SK-N-SH (cell line): ENCODE measurements at regions not wholly inside any gene's neighbourhood (a gene's known extent, or its start where the extent isn't known, plus 50 kb on each side); places are given as distances from the start of the nearest gene placed in this dataset.

Source experiments
- CTCF ChIA-PET: fragments of 300-600, 350-600 bp; formaldehyde crosslinking; extraction: SDS; loops from one replicate; lab custom pipeline; 2021; lab: Yijun Ruan, JAX
- POLR2A ChIA-PET: fragments of 350-600 bp; sonication (Branson Sonifier 250); formaldehyde crosslinking; extraction: SDS; loops from one replicate; lab custom pipeline; 2020; ENCODE audit warnings: antibody characterized with exemption, inconsistent platforms; lab: Yijun Ruan, JAX
- DNase-seq: peaks from one replicate; pipeline ENCODE4 v3.0.0; 2012
- H2AFZ ChIP-seq: fragments of 200-600 bp; sonication (generic); 2 replicates; pipeline ENCODE4 v1.8.1; 2016; ENCODE audit warnings: antibody characterized with exemption, mild to moderate bottlenecking, low read depth
- H3F3A ChIP-seq: fragments of 200-600 bp; sonication (generic); replicated peaks from 2 replicates; pipeline ENCODE3; 2016; ENCODE audit warnings: antibody characterized with exemption, mild to moderate bottlenecking; ENCODE audit not compliant: insufficient read depth
- H3K27ac ChIP-seq, 2 experiments: fragments of 200-500 bp in 1 of 2; fragments of 200-600 bp in 1 of 2; sonication (Bioruptor generic) in 1 of 2; sonication (generic), shearing (Covaris generic) in 1 of 2; 2 replicates each; pipeline versions ENCODE4 v1.5.1 to v1.6.1; 2014 to 2016; ENCODE audit warnings: low read depth in 2 of 2, inconsistent platforms in 1 of 2, low read length in 1 of 2, mild to moderate bottlenecking in 1 of 2, mixed read lengths in 1 of 2
- H3K27me3 ChIP-seq: fragments of 200-600 bp; sonication (generic), shearing (Covaris generic); 2 replicates; pipeline ENCODE4 v1.6.1; 2016; ENCODE audit warnings: mixed run types; ENCODE audit not compliant: insufficient read depth
- H3K36me3 ChIP-seq, 2 experiments: fragments of 200-500 bp in 1 of 2; fragments of 200-600 bp in 1 of 2; sonication (Bioruptor generic) in 1 of 2; sonication (generic) in 1 of 2; replicated peaks in 1 of 2; 2 replicates each; pipeline versions ENCODE3 to v1.5.1; 2014 to 2016; ENCODE audit warnings: low read length in 1 of 2, mild to moderate bottlenecking in 1 of 2; ENCODE audit not compliant: insufficient read depth in 2 of 2, control insufficient read depth in 1 of 2
- H3K4me1 ChIP-seq, 2 experiments: fragments of 200-500 bp in 1 of 2; fragments of 200-600 bp in 1 of 2; sonication (Bioruptor generic) in 1 of 2; sonication (generic), shearing (Covaris generic) in 1 of 2; 2 replicates each; pipeline versions ENCODE4 v1.5.1 to v1.6.1; 2014 to 2016; ENCODE audit warnings: low read depth in 1 of 2, low read length in 1 of 2, mixed run types in 1 of 2; ENCODE audit not compliant: insufficient read depth in 2 of 2, control insufficient read depth in 1 of 2
- H3K4me2 ChIP-seq: fragments of 200-600 bp; sonication (generic), shearing (Covaris generic); 2 replicates; pipeline ENCODE4 v1.6.1; 2017; ENCODE audit warnings: mixed run types
- H3K4me3 ChIP-seq, 2 experiments: fragments of 200-500 bp in 1 of 2; fragments of 200-600 bp in 1 of 2; sonication (Bioruptor generic) in 1 of 2; sonication (generic), shearing (Covaris generic) in 1 of 2; 2 replicates each; pipeline versions ENCODE4 v1.5.1 to v1.8.1; 2014 to 2016; ENCODE audit warnings: low read depth in 2 of 2, inconsistent platforms in 1 of 2, low read length in 1 of 2, mild to moderate bottlenecking in 1 of 2, mixed read lengths in 1 of 2, moderate library complexity in 1 of 2
- H3K79me2 ChIP-seq: fragments of 200-600 bp; sonication (generic); 2 replicates; pipeline ENCODE4 v1.8.1; 2017; ENCODE audit warnings: mild to moderate bottlenecking; ENCODE audit not compliant: insufficient read depth
- H3K9ac ChIP-seq: fragments of 200-600 bp; sonication (generic); 2 replicates; pipeline ENCODE4 v1.6.1; 2017; ENCODE audit warnings: mixed run types
- H3K9me2 ChIP-seq: fragments of 200-600 bp; sonication (generic); 2 replicates; pipeline ENCODE4 v1.6.1; 2017; ENCODE audit warnings: mixed run types
- H3K9me3 ChIP-seq: fragments of 200-600 bp; sonication (generic); 2 replicates; pipeline ENCODE4 v1.6.1; 2017; ENCODE audit warnings: mixed run types, mild to moderate bottlenecking, moderate library complexity
- H4K20me1 ChIP-seq: fragments of 200-600 bp; sonication (generic); 2 replicates; pipeline ENCODE4 v1.6.1; 2017; ENCODE audit warnings: mild to moderate bottlenecking, mixed run types; ENCODE audit not compliant: insufficient read depth
- CHD2 ChIP-seq: fragments of 150-350 bp; IDR thresholded peaks from 2 replicates; pipeline ENCODE4 v1.6.1; 2018; ENCODE audit warnings: low read length; ENCODE audit not compliant: partially characterized antibody
- EP300 ChIP-seq, 2 experiments: IDR thresholded peaks; 2 replicates each; pipeline versions ENCODE4 v1.4.0 to v1.6.1; 2012; ENCODE audit warnings: borderline replicate concordance in 1 of 2, low read depth in 1 of 2, low read length in 1 of 2
- FOSL2 ChIP-seq: IDR thresholded peaks from 2 replicates; pipeline ENCODE4 v1.4.0; 2012; ENCODE audit warnings: low read depth, mild to moderate bottlenecking, moderate library complexity, borderline replicate concordance
- GABPA ChIP-seq: IDR thresholded peaks from 2 replicates; pipeline ENCODE4 v1.4.0; 2012; ENCODE audit warnings: low read depth, mild to moderate bottlenecking
- JUND ChIP-seq: IDR thresholded peaks from 2 replicates; pipeline ENCODE4 v1.4.0; 2012
- MEF2A ChIP-seq: IDR thresholded peaks from 2 replicates; pipeline ENCODE4 v1.4.0; 2012; ENCODE audit warnings: low read depth, borderline replicate concordance
- MXI1 ChIP-seq: IDR thresholded peaks from 2 replicates; pipeline ENCODE4 v1.6.1; 2012; ENCODE audit warnings: mild to moderate bottlenecking, low read depth, low read length, improper control_type of control experiment
- NFIC ChIP-seq: IDR thresholded peaks from 2 replicates; pipeline ENCODE4 v1.4.0; 2012; ENCODE audit warnings: borderline replicate concordance
- POLR2AphosphoS5 ChIP-seq: IDR thresholded peaks from 2 replicates; pipeline ENCODE4 v1.6.1; 2012; ENCODE audit warnings: low read depth, low read length
- RAD21 ChIP-seq: IDR thresholded peaks from 2 replicates; pipeline ENCODE4 v1.6.1; 2012; ENCODE audit warnings: mild to moderate bottlenecking, low read length
- RCOR1 ChIP-seq: fragments of 150-350 bp; IDR thresholded peaks from 2 replicates; pipeline ENCODE4 v1.6.1; 2017; ENCODE audit warnings: antibody characterized with exemption, low read length
- RFX5 ChIP-seq: IDR thresholded peaks from 2 replicates; pipeline ENCODE4 v1.6.1; 2012; ENCODE audit warnings: mild to moderate bottlenecking, improper control_type of control experiment, low read length
- RXRA ChIP-seq: IDR thresholded peaks from 2 replicates; pipeline ENCODE4 v1.4.0; 2012; ENCODE audit warnings: low read depth, mild to moderate bottlenecking, borderline replicate concordance
- SIN3A ChIP-seq: IDR thresholded peaks from 2 replicates; pipeline ENCODE4 v1.6.1; 2012; ENCODE audit warnings: low read depth, mild to moderate bottlenecking, low read length, moderate library complexity, borderline replicate concordance
- SMC3 ChIP-seq: IDR thresholded peaks from 2 replicates; pipeline ENCODE4 v1.6.1; 2012; ENCODE audit warnings: low read depth, low read length, improper control_type of control experiment
- TAF1 ChIP-seq: IDR thresholded peaks from 2 replicates; pipeline ENCODE4 v1.6.1; 2012; ENCODE audit warnings: low read depth, mild to moderate bottlenecking, low read length, moderate library complexity, borderline replicate concordance
- TEAD4 ChIP-seq: IDR thresholded peaks from 2 replicates; pipeline ENCODE4 v1.4.0; 2012; ENCODE audit warnings: mild to moderate bottlenecking, borderline replicate concordance; ENCODE audit not compliant: insufficient read depth
- YY1 ChIP-seq: IDR thresholded peaks from 2 replicates; pipeline ENCODE4 v1.4.0; 2012; ENCODE audit warnings: low read depth, mild to moderate bottlenecking
- WGBS: methylation state at CpG from one replicate; pipeline ENCODE4 v1.1.6; 2017; ENCODE audit warnings: low lambda C conversion rate; 5-methylcytosine and 5-hydroxymethylcytosine counted together
- TF ChIP-seq, protein P1 (sequence below): IDR thresholded peaks from 2 replicates; pipeline ENCODE4 v1.4.0; 2012; ENCODE audit warnings: low read depth
- TF ChIP-seq, protein P2 (sequence below): IDR thresholded peaks from 2 replicates; pipeline ENCODE4 v1.4.0; 2012; ENCODE audit warnings: low read depth, borderline replicate concordance
- TF ChIP-seq, protein P3 (sequence below): IDR thresholded peaks from 2 replicates; pipeline ENCODE4; 2012
- TF ChIP-seq, protein P4 (sequence below): fragments of 200-600 bp; sonication (generic); IDR thresholded peaks from 2 replicates; pipeline ENCODE4 v1.6.1; 2017; ENCODE audit warnings: antibody characterized with exemption, mild to moderate bottlenecking, moderate library complexity
- TF ChIP-seq, protein P5 (sequence below): fragments of 150-350 bp; IDR thresholded peaks from 2 replicates; pipeline ENCODE4 v1.6.1; 2017; ENCODE audit warnings: antibody characterized with exemption, low read length, low read depth, borderline replicate concordance

DNA sequence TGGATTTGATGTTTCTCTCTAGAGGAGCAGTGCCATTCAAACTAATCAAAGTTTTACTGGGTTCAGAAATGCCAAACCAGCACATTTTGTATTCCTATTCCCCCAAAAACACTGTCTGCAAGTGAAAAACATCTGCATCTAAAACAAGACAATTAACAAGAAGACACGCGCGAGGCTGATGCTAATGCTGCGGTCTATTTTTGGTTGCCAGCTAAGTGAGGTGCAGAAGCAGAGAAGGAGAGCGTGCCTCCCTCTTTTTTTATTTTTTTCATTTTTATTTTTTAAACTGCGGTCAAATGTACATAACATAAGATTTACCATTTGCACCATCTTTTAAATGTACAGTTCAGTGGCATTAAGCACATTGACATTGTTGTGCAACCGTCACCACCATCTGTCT, 641.1 kb downstream of the DHX35 start (continued):
- TF ChIP-seq SIN3A = no peak
- TF ChIP-seq, protein P1, sequence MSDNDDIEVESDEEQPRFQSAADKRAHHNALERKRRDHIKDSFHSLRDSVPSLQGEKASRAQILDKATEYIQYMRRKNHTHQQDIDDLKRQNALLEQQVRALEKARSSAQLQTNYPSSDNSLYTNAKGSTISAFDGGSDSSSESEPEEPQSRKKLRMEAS = no peak
- TF ChIP-seq, protein P2, sequence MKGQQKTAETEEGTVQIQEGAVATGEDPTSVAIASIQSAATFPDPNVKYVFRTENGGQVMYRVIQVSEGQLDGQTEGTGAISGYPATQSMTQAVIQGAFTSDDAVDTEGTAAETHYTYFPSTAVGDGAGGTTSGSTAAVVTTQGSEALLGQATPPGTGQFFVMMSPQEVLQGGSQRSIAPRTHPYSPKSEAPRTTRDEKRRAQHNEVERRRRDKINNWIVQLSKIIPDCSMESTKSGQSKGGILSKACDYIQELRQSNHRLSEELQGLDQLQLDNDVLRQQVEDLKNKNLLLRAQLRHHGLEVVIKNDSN = no peak
- no peak for TF ChIP-seq TAF1
- no peak for TF ChIP-seq JUND
- TF ChIP-seq RXRA = no peak
- TF ChIP-seq YY1 = no peak
- TF ChIP-seq, protein P3, sequence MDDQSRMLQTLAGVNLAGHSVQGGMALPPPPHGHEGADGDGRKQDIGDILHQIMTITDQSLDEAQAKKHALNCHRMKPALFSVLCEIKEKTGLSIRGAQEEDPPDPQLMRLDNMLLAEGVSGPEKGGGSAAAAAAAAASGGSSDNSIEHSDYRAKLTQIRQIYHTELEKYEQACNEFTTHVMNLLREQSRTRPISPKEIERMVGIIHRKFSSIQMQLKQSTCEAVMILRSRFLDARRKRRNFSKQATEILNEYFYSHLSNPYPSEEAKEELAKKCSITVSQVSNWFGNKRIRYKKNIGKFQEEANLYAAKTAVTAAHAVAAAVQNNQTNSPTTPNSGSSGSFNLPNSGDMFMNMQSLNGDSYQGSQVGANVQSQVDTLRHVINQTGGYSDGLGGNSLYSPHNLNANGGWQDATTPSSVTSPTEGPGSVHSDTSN = no peak
- no peak for TF ChIP-seq NFIC

DNA sequence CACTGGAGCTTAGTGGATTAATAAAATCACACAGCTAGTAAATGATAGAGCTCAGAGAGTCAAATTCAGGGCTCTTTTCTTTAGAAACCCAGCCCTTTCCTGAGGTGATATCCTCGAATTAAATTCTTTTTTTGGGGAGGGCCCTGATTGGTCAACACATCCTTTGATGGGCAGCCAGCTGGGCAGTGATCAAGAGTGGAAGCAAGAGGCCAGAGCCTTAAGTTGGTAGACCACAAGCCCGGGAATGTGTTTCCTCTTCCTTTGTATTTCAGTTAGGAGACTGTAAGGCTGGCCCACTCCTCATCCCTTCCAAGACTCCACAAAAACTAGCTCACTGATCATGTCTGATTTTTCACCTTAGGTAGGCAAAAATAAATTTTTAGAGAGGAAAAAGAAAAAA, 640.5 kb downstream of the DHX35 start:
- Histone ChIP-seq H3K79me2 (no peaks in the 10 kb centered on the region), H3K9me3 (no peaks in the 10 kb centered on the region), H3K9ac (no peak overlapping the region), H2AFZ (no peak overlapping the region), H3K27me3 (no peaks in the 10 kb centered on the region), H3K4me3 (no peak overlapping the region), H3K27ac (no peak overlapping the region), H3K4me1 (no peaks in the 10 kb centered on the region), H3F3A (no peaks in the 10 kb centered on the region), H4K20me1 (no peaks in the 10 kb centered on the region), H3K4me2 (no peak overlapping the region), H3K36me3 (no peaks in the 10 kb centered on the region), H3K9me2 (no peaks in the 10 kb centered on the region)
- POLR2A ChIA-PET = no interaction called here
- no peak for TF ChIP-seq MXI1
- TF ChIP-seq GABPA = no peak
- TF ChIP-seq, protein P4, sequence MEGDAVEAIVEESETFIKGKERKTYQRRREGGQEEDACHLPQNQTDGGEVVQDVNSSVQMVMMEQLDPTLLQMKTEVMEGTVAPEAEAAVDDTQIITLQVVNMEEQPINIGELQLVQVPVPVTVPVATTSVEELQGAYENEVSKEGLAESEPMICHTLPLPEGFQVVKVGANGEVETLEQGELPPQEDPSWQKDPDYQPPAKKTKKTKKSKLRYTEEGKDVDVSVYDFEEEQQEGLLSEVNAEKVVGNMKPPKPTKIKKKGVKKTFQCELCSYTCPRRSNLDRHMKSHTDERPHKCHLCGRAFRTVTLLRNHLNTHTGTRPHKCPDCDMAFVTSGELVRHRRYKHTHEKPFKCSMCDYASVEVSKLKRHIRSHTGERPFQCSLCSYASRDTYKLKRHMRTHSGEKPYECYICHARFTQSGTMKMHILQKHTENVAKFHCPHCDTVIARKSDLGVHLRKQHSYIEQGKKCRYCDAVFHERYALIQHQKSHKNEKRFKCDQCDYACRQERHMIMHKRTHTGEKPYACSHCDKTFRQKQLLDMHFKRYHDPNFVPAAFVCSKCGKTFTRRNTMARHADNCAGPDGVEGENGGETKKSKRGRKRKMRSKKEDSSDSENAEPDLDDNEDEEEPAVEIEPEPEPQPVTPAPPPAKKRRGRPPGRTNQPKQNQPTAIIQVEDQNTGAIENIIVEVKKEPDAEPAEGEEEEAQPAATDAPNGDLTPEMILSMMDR = no peak
- no peak for TF ChIP-seq TAF1
- no peak for TF ChIP-seq RAD21
- TF ChIP-seq TEAD4 = no peak
- TF ChIP-seq, protein P5, sequence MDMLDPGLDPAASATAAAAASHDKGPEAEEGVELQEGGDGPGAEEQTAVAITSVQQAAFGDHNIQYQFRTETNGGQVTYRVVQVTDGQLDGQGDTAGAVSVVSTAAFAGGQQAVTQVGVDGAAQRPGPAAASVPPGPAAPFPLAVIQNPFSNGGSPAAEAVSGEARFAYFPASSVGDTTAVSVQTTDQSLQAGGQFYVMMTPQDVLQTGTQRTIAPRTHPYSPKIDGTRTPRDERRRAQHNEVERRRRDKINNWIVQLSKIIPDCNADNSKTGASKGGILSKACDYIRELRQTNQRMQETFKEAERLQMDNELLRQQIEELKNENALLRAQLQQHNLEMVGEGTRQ = no peak
- TF ChIP-seq, protein P3 = no peak
- TF ChIP-seq RFX5 = no peak
- TF ChIP-seq, protein P1 = no peak
- no peak for TF ChIP-seq MEF2A
- TF ChIP-seq SMC3 = no peak
- TF ChIP-seq RCOR1 = no peak
- no peak for TF ChIP-seq FOSL2
- TF ChIP-seq POLR2AphosphoS5 = no peak
- TF ChIP-seq SIN3A = no peak
- no peak for TF ChIP-seq YY1
- TF ChIP-seq CHD2 = no peak
- no peak for TF ChIP-seq JUND
- TF ChIP-seq EP300 (IDR thresholded peaks at IDR 0.05; ENCODE audit: borderline replicate concordance in 1 of 2, low read depth in 1 of 2, low read length in 1 of 2) = no peak
- DNase-seq = no peak
- WGBS = 15% methylated on average over 2 of the region's 2 CpGs
- CTCF ChIA-PET = interaction anchor here (1.6 kb wide), 1 partner anchor 271 kb away, joined by 3 read pairs; no protein-coding TSS in a partner anchor
